Fibroblast of lung (primary cell): ENCODE measurements at regions not wholly inside any gene's neighbourhood (a gene's known extent, or its start where the extent isn't known, plus 50 kb on each side); places are given as distances from the start of the nearest gene placed in this dataset.

ENCODE experiments used
- EZH2 ChIP-seq: IDR thresholded peaks from 2 replicates; pipeline ENCODE4 v1.5.1; 2012; ENCODE audit warnings: low read length, control low read depth, mild to moderate bottlenecking; ENCODE audit errors: missing control alignments
- TF ChIP-seq, protein P1 (sequence below), 2 donors: IDR thresholded peaks in 1 of 2; conservative IDR thresholded peaks in 1 of 2; 1 replicate in 1 of 2; 2 replicates in 1 of 2; pipeline ENCODE4 v1.5.1; 2011 to 2012; ENCODE audit warnings: low read length in 2 of 2, control low read depth in 1 of 2, inconsistent platforms in 1 of 2, low read depth in 1 of 2, mild to moderate bottlenecking in 1 of 2

DNA sequence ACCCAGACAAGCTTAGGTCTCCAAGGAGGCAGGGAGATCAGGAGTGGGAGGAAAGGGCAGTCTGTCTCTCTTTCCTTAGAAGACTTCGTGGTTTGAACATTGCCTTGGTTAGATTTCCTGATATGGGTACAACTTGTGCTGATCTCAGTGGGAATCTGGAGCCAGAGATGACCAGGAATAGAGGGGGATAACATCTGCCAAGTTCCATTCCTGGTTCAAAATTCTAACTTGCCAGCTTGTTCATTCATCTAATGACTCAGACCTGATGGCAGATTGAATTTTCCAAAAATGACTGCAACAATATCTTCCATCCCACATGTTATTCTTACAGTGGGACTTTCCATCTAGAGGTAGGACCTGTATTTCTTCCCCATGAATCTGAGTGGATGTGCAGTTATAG is 394.3 kb upstream of the PODXL start:
- TF ChIP-seq, protein P1, sequence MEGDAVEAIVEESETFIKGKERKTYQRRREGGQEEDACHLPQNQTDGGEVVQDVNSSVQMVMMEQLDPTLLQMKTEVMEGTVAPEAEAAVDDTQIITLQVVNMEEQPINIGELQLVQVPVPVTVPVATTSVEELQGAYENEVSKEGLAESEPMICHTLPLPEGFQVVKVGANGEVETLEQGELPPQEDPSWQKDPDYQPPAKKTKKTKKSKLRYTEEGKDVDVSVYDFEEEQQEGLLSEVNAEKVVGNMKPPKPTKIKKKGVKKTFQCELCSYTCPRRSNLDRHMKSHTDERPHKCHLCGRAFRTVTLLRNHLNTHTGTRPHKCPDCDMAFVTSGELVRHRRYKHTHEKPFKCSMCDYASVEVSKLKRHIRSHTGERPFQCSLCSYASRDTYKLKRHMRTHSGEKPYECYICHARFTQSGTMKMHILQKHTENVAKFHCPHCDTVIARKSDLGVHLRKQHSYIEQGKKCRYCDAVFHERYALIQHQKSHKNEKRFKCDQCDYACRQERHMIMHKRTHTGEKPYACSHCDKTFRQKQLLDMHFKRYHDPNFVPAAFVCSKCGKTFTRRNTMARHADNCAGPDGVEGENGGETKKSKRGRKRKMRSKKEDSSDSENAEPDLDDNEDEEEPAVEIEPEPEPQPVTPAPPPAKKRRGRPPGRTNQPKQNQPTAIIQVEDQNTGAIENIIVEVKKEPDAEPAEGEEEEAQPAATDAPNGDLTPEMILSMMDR (conservative IDR thresholded peaks at IDR 0.05 in 1 of 2, IDR thresholded peaks at IDR 0.05 in 1 of 2; ENCODE audit: low read depth in 1 of 2, low read length in 2 of 2) = no peak
- no peak for TF ChIP-seq EZH2
